ENCODE measurements at regions not wholly inside any gene's neighbourhood (a gene's known extent, or its start where the extent isn't known, plus 50 kb on each side); places are given as distances from the start of the nearest gene placed in this dataset.

DNA sequence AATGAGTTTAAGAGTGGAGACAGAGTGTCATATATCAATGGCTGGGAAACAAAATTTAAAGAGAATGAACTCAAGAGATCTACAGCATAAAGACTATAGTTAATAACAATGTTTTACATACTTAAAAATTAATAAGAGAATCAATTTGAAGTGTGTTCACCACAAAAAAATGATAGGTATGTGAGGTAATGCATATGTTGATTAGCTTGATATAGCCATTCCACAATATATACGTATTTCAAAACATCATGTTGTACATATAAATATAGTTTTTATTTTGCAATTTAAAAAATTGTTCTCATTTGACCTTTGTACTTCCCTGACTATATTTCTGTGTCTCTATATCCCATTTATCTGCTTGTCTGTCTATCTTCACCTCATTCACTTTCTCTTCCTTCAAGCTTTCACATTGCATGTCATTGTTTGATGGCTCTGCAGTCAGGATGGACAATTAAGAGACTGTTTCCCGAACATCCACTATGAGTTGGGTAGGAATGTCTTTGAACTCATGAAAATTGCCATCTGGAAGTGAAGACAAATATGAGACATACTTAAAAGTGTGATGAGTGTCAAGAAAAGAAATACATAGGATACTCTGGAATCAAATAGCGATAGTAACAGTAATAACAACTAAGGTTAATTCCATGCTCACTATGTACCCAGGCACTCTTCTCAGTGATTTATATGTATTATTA, 359.9 kb upstream of the ACTBL2 start:
- Histone ChIP-seq H3K4me3 (ENCODE audit: low read length) (no peak overlapping the region), H3F3A (ENCODE audit: insufficient read depth, low read length) (no peaks in the 10 kb centered on the region), H3K79me2 (ENCODE audit: low read length) (no peaks in the 10 kb centered on the region), H3K27me3 (replicated peaks; ENCODE audit: insufficient read depth, low read length) (no peaks in the 10 kb centered on the region), H3K9me3 (replicated peaks; ENCODE audit: insufficient read depth, low read length) (no peaks in the 10 kb centered on the region), H3K4me1 (ENCODE audit: low read length) (no peaks in the 10 kb centered on the region), H3K9ac (ENCODE audit: low read length) (no peak overlapping the region), H4K20me1 (ENCODE audit: insufficient read depth, low read length) (no peaks in the 10 kb centered on the region), H3K4me2 (ENCODE audit: low read depth, low read length) (no peak overlapping the region), H2AFZ (ENCODE audit: low read length) (no peak overlapping the region), H3K27ac (ENCODE audit: low read length) (no peak overlapping the region), H3K36me3 (replicated peaks; ENCODE audit: insufficient read depth, low read length) (no peaks in the 10 kb centered on the region), H3K9me2 (replicated peaks; ENCODE audit: insufficient read depth, low read length) (no peaks in the 10 kb centered on the region)
- no peak for TF ChIP-seq EZH2 (optimal IDR thresholded peaks at IDR 0.05; ENCODE audit: low read depth, low read length)
- TF ChIP-seq, protein P1, sequence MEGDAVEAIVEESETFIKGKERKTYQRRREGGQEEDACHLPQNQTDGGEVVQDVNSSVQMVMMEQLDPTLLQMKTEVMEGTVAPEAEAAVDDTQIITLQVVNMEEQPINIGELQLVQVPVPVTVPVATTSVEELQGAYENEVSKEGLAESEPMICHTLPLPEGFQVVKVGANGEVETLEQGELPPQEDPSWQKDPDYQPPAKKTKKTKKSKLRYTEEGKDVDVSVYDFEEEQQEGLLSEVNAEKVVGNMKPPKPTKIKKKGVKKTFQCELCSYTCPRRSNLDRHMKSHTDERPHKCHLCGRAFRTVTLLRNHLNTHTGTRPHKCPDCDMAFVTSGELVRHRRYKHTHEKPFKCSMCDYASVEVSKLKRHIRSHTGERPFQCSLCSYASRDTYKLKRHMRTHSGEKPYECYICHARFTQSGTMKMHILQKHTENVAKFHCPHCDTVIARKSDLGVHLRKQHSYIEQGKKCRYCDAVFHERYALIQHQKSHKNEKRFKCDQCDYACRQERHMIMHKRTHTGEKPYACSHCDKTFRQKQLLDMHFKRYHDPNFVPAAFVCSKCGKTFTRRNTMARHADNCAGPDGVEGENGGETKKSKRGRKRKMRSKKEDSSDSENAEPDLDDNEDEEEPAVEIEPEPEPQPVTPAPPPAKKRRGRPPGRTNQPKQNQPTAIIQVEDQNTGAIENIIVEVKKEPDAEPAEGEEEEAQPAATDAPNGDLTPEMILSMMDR (IDR thresholded peaks at IDR 0.05; ENCODE audit: low read length) = no peak
- TF ChIP-seq EZH2phosphoT487 (IDR thresholded peaks at IDR 0.05; ENCODE audit: low read length) = no peak
- no peak for DNase-seq

DNA sequence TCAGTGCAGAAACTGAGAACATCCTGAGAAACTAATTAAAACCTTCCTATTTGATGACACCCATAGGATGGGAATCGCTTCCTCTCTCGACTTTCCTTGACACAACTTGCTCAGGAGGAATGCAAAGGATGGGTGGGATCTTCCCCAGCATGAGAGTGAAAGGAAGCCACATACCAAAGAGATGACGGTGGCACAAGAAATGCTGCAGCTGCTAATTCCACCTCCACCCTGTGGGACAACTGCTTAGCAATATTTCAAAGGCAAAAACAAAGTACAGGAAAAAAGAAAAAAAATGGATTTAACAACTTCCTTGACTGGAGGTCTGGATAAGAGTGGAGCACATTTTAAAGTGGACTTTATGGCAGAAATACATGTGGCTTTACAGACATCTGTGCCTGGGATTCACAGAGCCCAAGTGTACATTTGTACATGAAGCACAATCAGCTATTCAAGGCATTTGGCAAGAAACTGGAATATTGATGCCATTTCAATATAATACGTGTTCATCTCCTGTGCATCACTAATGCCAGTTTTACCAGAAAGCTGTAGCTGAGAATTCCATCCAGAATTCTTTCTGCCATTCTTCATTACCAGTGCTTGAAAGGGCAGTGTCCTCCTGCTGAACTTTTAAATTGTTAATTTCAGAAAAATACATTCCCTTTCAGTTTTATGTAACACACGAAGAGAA, 359.2 kb upstream of the ACTBL2 start:
- no peaks in the 10 kb centered on the region for H3K9me3 ChIP-seq (replicated peaks; ENCODE audit: insufficient read depth, low read length)
- H3K36me3 ChIP-seq (replicated peaks; ENCODE audit: insufficient read depth, low read length) = no peaks in the 10 kb centered on the region
- H3F3A ChIP-seq (ENCODE audit: insufficient read depth, low read length) = no peaks in the 10 kb centered on the region
- no peak overlapping the region for H2AFZ ChIP-seq (ENCODE audit: low read length)
- H3K27me3 ChIP-seq (replicated peaks; ENCODE audit: insufficient read depth, low read length) = no peaks in the 10 kb centered on the region
- no peak overlapping the region for H3K4me3 ChIP-seq (ENCODE audit: low read length)
- no peak overlapping the region for H3K4me2 ChIP-seq (ENCODE audit: low read depth, low read length)
- TF ChIP-seq, protein P1 (IDR thresholded peaks at IDR 0.05; ENCODE audit: low read length) = no peak
- no peak for TF ChIP-seq EZH2 (optimal IDR thresholded peaks at IDR 0.05; ENCODE audit: low read depth, low read length)
- no peak for TF ChIP-seq EZH2phosphoT487 (IDR thresholded peaks at IDR 0.05; ENCODE audit: low read length)
- H3K9me2 ChIP-seq (replicated peaks; ENCODE audit: insufficient read depth, low read length) = no peaks in the 10 kb centered on the region
- no peak overlapping the region for H3K27ac ChIP-seq (ENCODE audit: low read length)
- H3K79me2 ChIP-seq (ENCODE audit: low read length) = no peaks in the 10 kb centered on the region
- H4K20me1 ChIP-seq (ENCODE audit: insufficient read depth, low read length) = no peaks in the 10 kb centered on the region
- no peak for DNase-seq
- no peak overlapping the region for H3K9ac ChIP-seq (ENCODE audit: low read length)
- H3K4me1 ChIP-seq (ENCODE audit: low read length) = no peaks in the 10 kb centered on the region

DNA sequence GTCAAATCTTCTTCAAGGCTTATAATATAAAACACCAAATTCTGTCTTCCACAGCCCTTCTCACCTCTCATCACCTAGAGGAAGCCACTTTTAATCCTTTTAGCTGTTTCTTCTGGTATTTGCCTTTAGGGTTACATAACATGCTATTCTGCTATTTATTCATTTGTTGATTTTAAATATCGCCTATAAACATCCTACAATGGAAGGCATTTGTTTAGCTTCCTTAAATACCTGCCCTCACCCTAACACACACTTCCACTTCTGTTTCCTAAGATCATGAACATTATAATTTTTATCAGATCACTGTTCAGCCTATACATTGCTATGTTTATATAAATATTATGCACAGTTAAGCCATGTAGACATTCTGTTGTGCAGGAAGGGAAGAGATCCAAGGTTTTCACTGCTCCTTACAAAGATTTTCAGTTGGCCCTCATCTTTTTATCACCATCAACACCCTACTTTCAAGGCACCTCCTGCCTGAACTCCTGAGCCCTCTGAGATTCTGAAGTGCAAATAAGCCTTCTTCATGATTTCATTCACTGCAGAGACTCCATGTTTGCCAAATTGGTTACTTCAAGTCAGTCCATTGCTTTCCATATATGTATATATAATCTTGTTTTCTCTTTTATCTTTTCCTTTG, 356.9 kb upstream of the ACTBL2 start:
- H3K4me1 ChIP-seq (ENCODE audit: low read length) = no peaks in the 10 kb centered on the region
- H3K27me3 ChIP-seq (replicated peaks; ENCODE audit: insufficient read depth, low read length) = no peaks in the 10 kb centered on the region
- H3K79me2 ChIP-seq (ENCODE audit: low read length) = no peaks in the 10 kb centered on the region
- DNase-seq = no peak
- no peaks in the 10 kb centered on the region for H3F3A ChIP-seq (ENCODE audit: insufficient read depth, low read length)
- no peak overlapping the region for H2AFZ ChIP-seq (ENCODE audit: low read length)
- no peaks in the 10 kb centered on the region for H3K9me3 ChIP-seq (replicated peaks; ENCODE audit: insufficient read depth, low read length)
- TF ChIP-seq EZH2 (optimal IDR thresholded peaks at IDR 0.05; ENCODE audit: low read depth, low read length) = no peak
- no peak for TF ChIP-seq EZH2phosphoT487 (IDR thresholded peaks at IDR 0.05; ENCODE audit: low read length)
- TF ChIP-seq, protein P1 (IDR thresholded peaks at IDR 0.05; ENCODE audit: low read length) = no peak
- no peak overlapping the region for H3K9ac ChIP-seq (ENCODE audit: low read length)
- H3K9me2 ChIP-seq (replicated peaks; ENCODE audit: insufficient read depth, low read length) = no peaks in the 10 kb centered on the region
- H3K4me2 ChIP-seq (ENCODE audit: low read depth, low read length) = no peak overlapping the region
- H3K4me3 ChIP-seq (ENCODE audit: low read length) = no peak overlapping the region
- H3K36me3 ChIP-seq (replicated peaks; ENCODE audit: insufficient read depth, low read length) = no peaks in the 10 kb centered on the region
- H4K20me1 ChIP-seq (ENCODE audit: insufficient read depth, low read length) = no peaks in the 10 kb centered on the region
- H3K27ac ChIP-seq (ENCODE audit: low read length) = no peak overlapping the region

Measured in MM.1S (cell line).